ENCODE measurements at regions not wholly inside any gene's neighbourhood (a gene's known extent, or its start where the extent isn't known, plus 50 kb on each side); places are given as distances from the start of the nearest gene placed in this dataset.

DNA sequence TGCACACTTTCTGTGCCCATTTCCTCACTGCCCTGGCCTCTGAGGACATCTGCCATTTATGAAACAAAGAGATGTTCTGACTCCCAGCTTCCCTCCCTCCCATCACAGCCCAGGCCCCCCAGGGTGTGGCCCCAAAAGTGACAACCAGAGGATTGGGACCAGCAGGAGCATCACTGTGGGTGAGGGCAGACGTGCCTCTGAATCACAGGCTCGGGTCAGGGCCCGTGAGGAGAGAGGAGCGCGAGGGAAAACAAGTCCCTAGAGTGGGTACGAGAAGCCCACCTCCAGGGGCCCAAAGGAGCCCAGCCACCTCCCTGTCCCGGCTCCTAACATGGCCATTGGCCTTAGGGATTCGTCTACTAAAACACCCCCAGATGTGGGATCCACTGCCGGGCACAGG lies 138.0 kb upstream of the FSTL4 start:
- TF ChIP-seq, protein P1, sequence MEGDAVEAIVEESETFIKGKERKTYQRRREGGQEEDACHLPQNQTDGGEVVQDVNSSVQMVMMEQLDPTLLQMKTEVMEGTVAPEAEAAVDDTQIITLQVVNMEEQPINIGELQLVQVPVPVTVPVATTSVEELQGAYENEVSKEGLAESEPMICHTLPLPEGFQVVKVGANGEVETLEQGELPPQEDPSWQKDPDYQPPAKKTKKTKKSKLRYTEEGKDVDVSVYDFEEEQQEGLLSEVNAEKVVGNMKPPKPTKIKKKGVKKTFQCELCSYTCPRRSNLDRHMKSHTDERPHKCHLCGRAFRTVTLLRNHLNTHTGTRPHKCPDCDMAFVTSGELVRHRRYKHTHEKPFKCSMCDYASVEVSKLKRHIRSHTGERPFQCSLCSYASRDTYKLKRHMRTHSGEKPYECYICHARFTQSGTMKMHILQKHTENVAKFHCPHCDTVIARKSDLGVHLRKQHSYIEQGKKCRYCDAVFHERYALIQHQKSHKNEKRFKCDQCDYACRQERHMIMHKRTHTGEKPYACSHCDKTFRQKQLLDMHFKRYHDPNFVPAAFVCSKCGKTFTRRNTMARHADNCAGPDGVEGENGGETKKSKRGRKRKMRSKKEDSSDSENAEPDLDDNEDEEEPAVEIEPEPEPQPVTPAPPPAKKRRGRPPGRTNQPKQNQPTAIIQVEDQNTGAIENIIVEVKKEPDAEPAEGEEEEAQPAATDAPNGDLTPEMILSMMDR (conservative IDR thresholded peaks at IDR 0.05 in 1 of 2, IDR thresholded peaks at IDR 0.05 in 1 of 2; ENCODE audit: low read depth in 1 of 2, low read length in 2 of 2) = no peak
- no peak for TF ChIP-seq EZH2 (IDR thresholded peaks at IDR 0.05; ENCODE audit: low read length, missing control alignments)

All from fibroblast of lung (primary cell).